Liver (tissue), 3 donors: ENCODE measurements at regions not wholly inside any gene's neighbourhood (a gene's known extent, or its start where the extent isn't known, plus 50 kb on each side); places are given as distances from the start of the nearest gene placed in this dataset.
A peak's percentile ranks its signal among the peaks of the same experiment; 100 is the strongest.

Experiments
- CTCF ChIP-seq: fragments of 150-350 bp; IDR thresholded peaks from 2 replicates; pipeline ENCODE4 v1.5.1; 2017; ENCODE audit warnings: improper control_type of control experiment, low read depth, low read length; ENCODE audit not compliant: missing input control
- EGR1 ChIP-seq, 2 donors: IDR thresholded peaks; 2 replicates each; pipeline ENCODE4 v1.6.1; 2016 to 2018; ENCODE audit warnings: antibody characterized with exemption in 2 of 2, low read depth in 2 of 2
- JUND ChIP-seq, 2 donors: IDR thresholded peaks; 2 replicates each; pipeline ENCODE4 v1.6.1; 2016; ENCODE audit warnings: antibody characterized with exemption in 2 of 2
- REST ChIP-seq: IDR thresholded peaks from 2 replicates; pipeline ENCODE4 v1.6.1; 2016; ENCODE audit warnings: antibody characterized with exemption, mild to moderate bottlenecking
- SP1 ChIP-seq: IDR thresholded peaks from 2 replicates; pipeline ENCODE4 v1.6.1; 2018; ENCODE audit warnings: antibody characterized with exemption, mild to moderate bottlenecking
- TAF1 ChIP-seq: conservative IDR thresholded peaks from 2 replicates; pipeline ENCODE4 v1.6.1; 2016; ENCODE audit warnings: antibody characterized with exemption, mild to moderate bottlenecking
- YY1 ChIP-seq: IDR thresholded peaks from 2 replicates; pipeline ENCODE4 v1.6.1; 2016; ENCODE audit warnings: antibody characterized with exemption, mild to moderate bottlenecking
- ZBTB33 ChIP-seq: IDR thresholded peaks from 2 replicates; pipeline ENCODE4 v1.6.1; 2016; ENCODE audit warnings: antibody characterized with exemption
- TF ChIP-seq, protein P1 (sequence below): IDR thresholded peaks from 2 replicates; pipeline ENCODE4 v1.6.1; 2016; ENCODE audit warnings: antibody characterized with exemption
- TF ChIP-seq, protein P2 (sequence below): IDR thresholded peaks from 2 replicates; pipeline ENCODE4 v1.6.1; 2016; ENCODE audit warnings: antibody characterized with exemption
- donor health status: healthy.
- donor health status: healthy.

DNA sequence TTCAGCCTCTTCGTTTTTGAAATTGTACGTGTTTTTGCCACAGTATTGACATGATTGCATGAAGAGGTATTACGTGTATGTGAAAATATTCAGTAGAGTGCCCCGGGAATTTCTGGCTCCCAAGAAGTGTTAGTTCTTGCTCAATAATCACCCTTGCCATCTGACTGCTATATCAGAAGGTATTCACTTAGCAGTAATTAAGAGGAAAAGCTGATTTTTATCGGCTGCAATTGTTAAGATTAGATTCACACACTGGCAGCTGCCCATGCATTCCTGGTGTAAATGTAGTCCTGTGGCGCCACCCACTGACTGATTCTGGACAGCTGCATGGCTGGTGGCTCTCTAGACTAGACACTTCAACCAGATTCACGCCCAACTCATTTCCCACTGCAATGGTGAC lies 440.1 kb upstream of the ADAMTS16 start:
- TF ChIP-seq CTCF (peak; percentile 40), YY1 (no peak), SP1 (no peak), EGR1 (IDR thresholded peaks at IDR 0.05; ENCODE audit: low read depth in 2 of 2) (no peak), REST (no peak), JUND (IDR thresholded peaks at IDR 0.05) (no peak), ZBTB33 (no peak), TAF1 (no peak)
- TF ChIP-seq, protein P1, sequence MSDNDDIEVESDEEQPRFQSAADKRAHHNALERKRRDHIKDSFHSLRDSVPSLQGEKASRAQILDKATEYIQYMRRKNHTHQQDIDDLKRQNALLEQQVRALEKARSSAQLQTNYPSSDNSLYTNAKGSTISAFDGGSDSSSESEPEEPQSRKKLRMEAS = no peak
- TF ChIP-seq, protein P2, sequence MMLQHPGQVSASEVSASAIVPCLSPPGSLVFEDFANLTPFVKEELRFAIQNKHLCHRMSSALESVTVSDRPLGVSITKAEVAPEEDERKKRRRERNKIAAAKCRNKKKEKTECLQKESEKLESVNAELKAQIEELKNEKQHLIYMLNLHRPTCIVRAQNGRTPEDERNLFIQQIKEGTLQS = no peak
